IMR-90 (cell line): ENCODE measurements at regions not wholly inside any gene's neighbourhood (a gene's known extent, or its start where the extent isn't known, plus 50 kb on each side); places are given as distances from the start of the nearest gene placed in this dataset.

Experiments used
- ATAC-seq: fragments of 200-7000 bp; cut with Tn5 transposase; 2 replicates; pipeline ENCODE4 v1.9.1; 2020; ENCODE audit warnings: low read depth, mild to moderate bottlenecking, moderate library complexity
- BruUV-seq: library from RNA; stranded (reverse); fragments of 400-500 nt; replicated peaks from 2 replicates; lab custom pipeline; 2021; lab: Mats Ljungman, UMichigan
- CTCF ChIA-PET: fragments of 300-600 bp; formaldehyde crosslinking; extraction: SDS; loops from one replicate; lab custom pipeline; 2021; ENCODE audit warnings: antibody characterized with exemption; lab: Yijun Ruan, JAX
- POLR2A ChIA-PET: fragments of 300-600 bp; sonication (Branson Sonifier 250); formaldehyde crosslinking; loops from one replicate; lab custom pipeline; 2022; ENCODE audit warnings: antibody characterized with exemption; ENCODE audit not compliant: unreplicated experiment; lab: Charles Lee
- DNase-seq: peaks from one replicate; pipeline ENCODE4 v3.0.0; 2013
- H2AFZ ChIP-seq: replicated peaks from 2 replicates; pipeline ENCODE3; 2013; ENCODE audit warnings: low read length, mild to moderate bottlenecking; ENCODE audit not compliant: poor library complexity
- H2AK5ac ChIP-seq: 2 replicates; pipeline ENCODE4 v1.6.1; 2013; ENCODE audit warnings: low read depth, low read length, inconsistent platforms
- H2AK9ac ChIP-seq: replicated peaks from 2 replicates; pipeline ENCODE3; 2013; ENCODE audit warnings: mild to moderate bottlenecking, low read depth, low read length, moderate library complexity; ENCODE audit not compliant: poor library complexity
- H2BK120ac ChIP-seq: 2 replicates; pipeline ENCODE4 v1.6.1; 2013; ENCODE audit warnings: low read depth, low read length, inconsistent platforms
- H2BK15ac ChIP-seq: 3 replicates; pipeline ENCODE4 v1.6.1; 2013; ENCODE audit warnings: low read depth, low read length, inconsistent platforms
- H2BK20ac ChIP-seq: 2 replicates; pipeline ENCODE4 v1.6.1; 2013; ENCODE audit warnings: low read depth, mild to moderate bottlenecking, inconsistent platforms, low read length, moderate library complexity
- H2BK5ac ChIP-seq: 2 replicates; pipeline ENCODE4 v1.6.1; 2013; ENCODE audit warnings: mild to moderate bottlenecking, low read depth, low read length, inconsistent platforms; ENCODE audit not compliant: poor library complexity, severe bottlenecking
- H3K14ac ChIP-seq: replicated peaks from 2 replicates; pipeline ENCODE4 v1.6.1; 2013; ENCODE audit warnings: low read depth, low read length, inconsistent platforms
- H3K18ac ChIP-seq: 2 replicates; pipeline ENCODE4 v1.6.1; 2013; ENCODE audit warnings: low read depth, low read length, control low read depth
- H3K23ac ChIP-seq: 2 replicates; pipeline ENCODE4 v1.6.1; 2013; ENCODE audit warnings: low read depth, low read length, inconsistent platforms
- H3K27ac ChIP-seq: 2 replicates; pipeline ENCODE4 v1.5.1; 2013; ENCODE audit warnings: mild to moderate bottlenecking, control low read depth, low read length; ENCODE audit not compliant: insufficient read depth
- H3K27me3 ChIP-seq: 2 replicates; pipeline ENCODE4 v1.6.1; 2013; ENCODE audit warnings: low read length; ENCODE audit not compliant: control insufficient read depth, insufficient read depth
- H3K36me3 ChIP-seq: 2 replicates; pipeline ENCODE4 v1.6.1; 2013; ENCODE audit warnings: low read length, mixed read lengths; ENCODE audit not compliant: control insufficient read depth, insufficient read depth
- H3K4ac ChIP-seq: 2 replicates; pipeline ENCODE4 v1.6.1; 2013; ENCODE audit warnings: low read depth, low read length, inconsistent platforms
- H3K4me1 ChIP-seq: 2 replicates; pipeline ENCODE4 v1.6.1; 2013; ENCODE audit warnings: low read length, mixed read lengths; ENCODE audit not compliant: control insufficient read depth, insufficient read depth
- H3K4me2 ChIP-seq: 2 replicates; pipeline ENCODE4 v1.6.1; 2013; ENCODE audit warnings: low read depth, mild to moderate bottlenecking, control low read depth, low read length, moderate library complexity
- H3K4me3 ChIP-seq: 2 replicates; pipeline ENCODE4 v1.5.1; 2013; ENCODE audit warnings: low read depth, mild to moderate bottlenecking, control low read depth, low read length, moderate library complexity; ENCODE audit not compliant: insufficient read depth
- H3K56ac ChIP-seq: 2 replicates; pipeline ENCODE4 v1.6.1; 2013; ENCODE audit warnings: low read length, inconsistent platforms; ENCODE audit not compliant: insufficient read depth; ENCODE audit errors: extremely low read depth
- H3K79me1 ChIP-seq, 2 experiments: 2 replicates each; pipeline ENCODE4 v1.6.1; 2013; ENCODE audit warnings: low read length in 2 of 2, inconsistent platforms in 1 of 2, low read depth in 1 of 2
- H3K9ac ChIP-seq: 2 replicates; pipeline ENCODE4 v1.6.1; 2013; ENCODE audit warnings: low read depth, low read length, control low read depth
- H3K9me1 ChIP-seq: 2 replicates; pipeline ENCODE4 v1.6.1; 2013; ENCODE audit warnings: low read length, inconsistent platforms; ENCODE audit not compliant: insufficient read depth
- H3K9me3 ChIP-seq: 2 replicates; pipeline ENCODE4 v1.6.1; 2013; ENCODE audit warnings: low read length; ENCODE audit not compliant: control insufficient read depth, insufficient read depth
- H4K20me1 ChIP-seq: 2 replicates; pipeline ENCODE4 v1.6.1; 2013; ENCODE audit warnings: low read length, inconsistent platforms; ENCODE audit not compliant: insufficient read depth
- H4K5ac ChIP-seq: 2 replicates; pipeline ENCODE4 v1.6.1; 2013; ENCODE audit warnings: mild to moderate bottlenecking, low read depth, low read length, control low read depth
- H4K8ac ChIP-seq, 2 experiments: 2 replicates each; pipeline ENCODE4 v1.6.1; 2013; ENCODE audit warnings: low read depth in 2 of 2, low read length in 2 of 2, control low read depth in 1 of 2, inconsistent platforms in 1 of 2
- H4K91ac ChIP-seq: 2 replicates; pipeline ENCODE4 v1.6.1; 2013; ENCODE audit warnings: low read depth, low read length, inconsistent platforms; ENCODE audit not compliant: insufficient read depth
- CEBPB ChIP-seq: IDR thresholded peaks from 2 replicates; pipeline ENCODE4 v1.6.1; 2012; ENCODE audit warnings: low read depth, low read length, improper control_type of control experiment
- MAFK ChIP-seq: IDR thresholded peaks from 2 replicates; pipeline ENCODE4 v1.6.1; 2012; ENCODE audit warnings: low read depth, low read length, improper control_type of control experiment
- MAZ ChIP-seq: IDR thresholded peaks from 2 replicates; pipeline ENCODE4 v1.6.1; 2012; ENCODE audit warnings: low read depth, mild to moderate bottlenecking, low read length, improper control_type of control experiment, moderate library complexity, borderline replicate concordance
- RCOR1 ChIP-seq: IDR thresholded peaks from 2 replicates; pipeline ENCODE4 v1.6.1; 2012; ENCODE audit warnings: mild to moderate bottlenecking, low read length, improper control_type of control experiment; ENCODE audit not compliant: insufficient replicate concordance
- WGBS, 2 experiments: methylation state at CpG; one replicate each; pipeline versions ENCODE4 v1.1.5 to v1.1.7; 2013; ENCODE audit warnings: missing lambda C conversion rate in 2 of 2; ENCODE audit not compliant: insufficient read length in 1 of 2; ENCODE audit errors: extremely low coverage in 2 of 2; 5-methylcytosine and 5-hydroxymethylcytosine counted together
- dilution Hi-C: fragments of 300-500 bp; cut with HindIII; formaldehyde crosslinking; loops from one replicate; pipeline ENCODE4 v1.14.3; 2018; ENCODE audit warnings: low sequenced_read_pairs; ENCODE audit not compliant: unreplicated experiment
- in situ Hi-C: fragments of 300-500 bp; cut with MboI; formaldehyde crosslinking; loops from 3 replicates; pipeline ENCODE4 v1.14.3; 2019; ENCODE audit warnings: low sequenced_read_pairs, inconsistent platforms, mixed read lengths
- intact Hi-C: fragments of 100-400 bp; cut with micrococcal nuclease; formaldehyde crosslinking; loops from 2 replicates; pipeline ENCODE4 v1.10.0; 2022
- TF ChIP-seq, protein P1 (sequence below): fragments of 150-350 bp; IDR thresholded peaks from 2 replicates; pipeline ENCODE4 v1.6.1; 2016; ENCODE audit warnings: low read depth, mild to moderate bottlenecking, low read length, moderate library complexity, borderline replicate concordance
- TF ChIP-seq, protein P2 (sequence below): conservative IDR thresholded peaks from 2 replicates; pipeline ENCODE4 v1.5.1; 2012; ENCODE audit warnings: mild to moderate bottlenecking, low read depth, low read length, improper control_type of control experiment

DNA sequence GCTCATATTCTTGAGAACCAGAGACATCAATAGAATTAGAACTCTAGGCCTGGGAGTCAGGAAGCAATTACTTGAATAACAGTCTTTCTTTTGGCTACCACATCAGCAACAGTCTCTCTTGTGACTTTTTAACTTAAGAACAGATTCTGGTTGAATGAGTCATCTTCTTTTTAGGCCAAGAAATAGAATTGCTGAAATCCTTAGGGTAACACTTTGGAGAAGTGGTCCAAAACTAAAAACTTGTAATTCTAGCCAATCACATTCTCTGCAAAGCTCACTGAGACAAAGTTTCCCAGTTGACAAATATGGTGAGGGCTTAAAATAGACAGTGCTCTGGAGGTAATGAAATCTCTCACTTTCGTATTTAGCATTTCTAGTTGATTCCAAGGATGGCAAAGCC lies 238.0 kb downstream of the SHOX2 start:
- intact Hi-C loops, result loop anchor here (5.0 kb wide), 1 partner anchor 664 kb away; no protein-coding TSS in a partner anchor
- CTCF ChIA-PET, result no interaction called here
- H3K27ac ChIP-seq, result no peak overlapping the region

More for the DNA sequence above, 238.0 kb downstream of the SHOX2 start:
- TF ChIP-seq CEBPB (no peak), RCOR1 (no peak), MAZ (no peak), MAFK (no peak)
- TF ChIP-seq, protein P1, sequence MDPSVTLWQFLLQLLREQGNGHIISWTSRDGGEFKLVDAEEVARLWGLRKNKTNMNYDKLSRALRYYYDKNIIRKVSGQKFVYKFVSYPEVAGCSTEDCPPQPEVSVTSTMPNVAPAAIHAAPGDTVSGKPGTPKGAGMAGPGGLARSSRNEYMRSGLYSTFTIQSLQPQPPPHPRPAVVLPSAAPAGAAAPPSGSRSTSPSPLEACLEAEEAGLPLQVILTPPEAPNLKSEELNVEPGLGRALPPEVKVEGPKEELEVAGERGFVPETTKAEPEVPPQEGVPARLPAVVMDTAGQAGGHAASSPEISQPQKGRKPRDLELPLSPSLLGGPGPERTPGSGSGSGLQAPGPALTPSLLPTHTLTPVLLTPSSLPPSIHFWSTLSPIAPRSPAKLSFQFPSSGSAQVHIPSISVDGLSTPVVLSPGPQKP, result no peak
- TF ChIP-seq, protein P2, sequence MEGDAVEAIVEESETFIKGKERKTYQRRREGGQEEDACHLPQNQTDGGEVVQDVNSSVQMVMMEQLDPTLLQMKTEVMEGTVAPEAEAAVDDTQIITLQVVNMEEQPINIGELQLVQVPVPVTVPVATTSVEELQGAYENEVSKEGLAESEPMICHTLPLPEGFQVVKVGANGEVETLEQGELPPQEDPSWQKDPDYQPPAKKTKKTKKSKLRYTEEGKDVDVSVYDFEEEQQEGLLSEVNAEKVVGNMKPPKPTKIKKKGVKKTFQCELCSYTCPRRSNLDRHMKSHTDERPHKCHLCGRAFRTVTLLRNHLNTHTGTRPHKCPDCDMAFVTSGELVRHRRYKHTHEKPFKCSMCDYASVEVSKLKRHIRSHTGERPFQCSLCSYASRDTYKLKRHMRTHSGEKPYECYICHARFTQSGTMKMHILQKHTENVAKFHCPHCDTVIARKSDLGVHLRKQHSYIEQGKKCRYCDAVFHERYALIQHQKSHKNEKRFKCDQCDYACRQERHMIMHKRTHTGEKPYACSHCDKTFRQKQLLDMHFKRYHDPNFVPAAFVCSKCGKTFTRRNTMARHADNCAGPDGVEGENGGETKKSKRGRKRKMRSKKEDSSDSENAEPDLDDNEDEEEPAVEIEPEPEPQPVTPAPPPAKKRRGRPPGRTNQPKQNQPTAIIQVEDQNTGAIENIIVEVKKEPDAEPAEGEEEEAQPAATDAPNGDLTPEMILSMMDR, result no peak
- in situ Hi-C loops, result no loop called here
- H2BK20ac ChIP-seq, result no peak overlapping the region
- H2AFZ ChIP-seq, result no peak overlapping the region
- H4K8ac ChIP-seq, result no peak overlapping the region
- no peak overlapping the region for H4K91ac ChIP-seq
- H3K9me1 ChIP-seq, result no peaks in the 10 kb centered on the region
- ATAC-seq, result peak; percentile 14; the same call in 1 of the 2 replicates
- H3K4ac ChIP-seq, result no peak overlapping the region
- no peaks in the 10 kb centered on the region for H3K27me3 ChIP-seq
- no peak overlapping the region for H3K14ac ChIP-seq
- H3K4me2 ChIP-seq, result no peak overlapping the region
- no peak overlapping the region for H2BK15ac ChIP-seq
- no peak overlapping the region for H2BK120ac ChIP-seq
- DNase-seq, result peak; percentile 6
- no peak overlapping the region for H3K23ac ChIP-seq
- H3K36me3 ChIP-seq, result no peaks in the 10 kb centered on the region
- no TSS peak for BruUV-seq
- H3K4me1 ChIP-seq, result no peaks in the 10 kb centered on the region
- H4K20me1 ChIP-seq, result no peaks in the 10 kb centered on the region
- WGBS, 2 experiments, result 60% methylated on average over 1 of the region's 1 CpG; no CpG with 5 or more reads in 1 of the 2 experiments
- no peaks in the 10 kb centered on the region for H3K79me1 ChIP-seq
- no peaks in the 10 kb centered on the region for H3K9me3 ChIP-seq
- H3K9ac ChIP-seq, result no peak overlapping the region
- H2AK5ac ChIP-seq, result no peak overlapping the region
- no peak overlapping the region for H2AK9ac ChIP-seq
- H3K18ac ChIP-seq, result no peak overlapping the region
- H3K56ac ChIP-seq, result no peak overlapping the region
- dilution Hi-C loops, result no loop called here
- no peak overlapping the region for H4K5ac ChIP-seq
- no peak overlapping the region for H3K4me3 ChIP-seq
- H2BK5ac ChIP-seq, result no peak overlapping the region
- POLR2A ChIA-PET, result no interaction called here
